ENCODE measurements at regions not wholly inside any gene's neighbourhood (a gene's known extent, or its start where the extent isn't known, plus 50 kb on each side); places are given as distances from the start of the nearest gene placed in this dataset.

DNA sequence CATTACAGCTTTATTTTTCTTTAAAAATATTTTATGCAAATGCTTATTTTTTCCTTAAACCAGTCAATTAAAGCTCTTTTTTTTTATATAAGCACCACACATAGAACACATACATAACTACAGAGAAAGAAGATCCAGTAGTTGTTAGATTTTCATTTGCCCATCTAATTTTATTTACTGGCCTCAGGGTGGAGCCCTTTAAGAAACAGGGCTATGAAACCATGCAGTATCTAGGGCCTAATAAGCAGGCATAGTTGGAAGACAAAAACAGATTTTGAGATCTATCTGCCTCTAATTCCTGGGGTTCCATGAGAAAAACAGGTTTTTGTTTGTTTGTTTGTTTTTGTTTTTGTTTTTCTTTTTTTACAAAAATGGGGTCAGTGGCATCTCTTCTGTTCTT is 120.6 kb downstream of the BCHE start:
- H3K27me3 ChIP-seq, result no peaks in the 10 kb centered on the region
- DNase-seq, result no peak
- H3K9me3 ChIP-seq, result peaks cover 0 to 36% (median 18%) of the 10 kb centered on the region in 4 donors
- TF ChIP-seq, protein P1, sequence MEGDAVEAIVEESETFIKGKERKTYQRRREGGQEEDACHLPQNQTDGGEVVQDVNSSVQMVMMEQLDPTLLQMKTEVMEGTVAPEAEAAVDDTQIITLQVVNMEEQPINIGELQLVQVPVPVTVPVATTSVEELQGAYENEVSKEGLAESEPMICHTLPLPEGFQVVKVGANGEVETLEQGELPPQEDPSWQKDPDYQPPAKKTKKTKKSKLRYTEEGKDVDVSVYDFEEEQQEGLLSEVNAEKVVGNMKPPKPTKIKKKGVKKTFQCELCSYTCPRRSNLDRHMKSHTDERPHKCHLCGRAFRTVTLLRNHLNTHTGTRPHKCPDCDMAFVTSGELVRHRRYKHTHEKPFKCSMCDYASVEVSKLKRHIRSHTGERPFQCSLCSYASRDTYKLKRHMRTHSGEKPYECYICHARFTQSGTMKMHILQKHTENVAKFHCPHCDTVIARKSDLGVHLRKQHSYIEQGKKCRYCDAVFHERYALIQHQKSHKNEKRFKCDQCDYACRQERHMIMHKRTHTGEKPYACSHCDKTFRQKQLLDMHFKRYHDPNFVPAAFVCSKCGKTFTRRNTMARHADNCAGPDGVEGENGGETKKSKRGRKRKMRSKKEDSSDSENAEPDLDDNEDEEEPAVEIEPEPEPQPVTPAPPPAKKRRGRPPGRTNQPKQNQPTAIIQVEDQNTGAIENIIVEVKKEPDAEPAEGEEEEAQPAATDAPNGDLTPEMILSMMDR (IDR thresholded peaks at IDR 0.05), result no peak
- no peak for TF ChIP-seq EP300 (IDR thresholded peaks at IDR 0.05)
- no peak for TF ChIP-seq POLR2A (IDR thresholded peaks at IDR 0.05)
- TF ChIP-seq POLR2AphosphoS5 (IDR thresholded peaks at IDR 0.05), result no peak
- H3K36me3 ChIP-seq, result no peaks in the 10 kb centered on the region
- intact Hi-C loops (cut with DNase I; ENCODE audit: low total_unique reads), result no loop called here
- H3K4me3 ChIP-seq, result no peak overlapping the region
- no peaks in the 10 kb centered on the region for H3K4me1 ChIP-seq
- no peak overlapping the region for H3K27ac ChIP-seq

DNA sequence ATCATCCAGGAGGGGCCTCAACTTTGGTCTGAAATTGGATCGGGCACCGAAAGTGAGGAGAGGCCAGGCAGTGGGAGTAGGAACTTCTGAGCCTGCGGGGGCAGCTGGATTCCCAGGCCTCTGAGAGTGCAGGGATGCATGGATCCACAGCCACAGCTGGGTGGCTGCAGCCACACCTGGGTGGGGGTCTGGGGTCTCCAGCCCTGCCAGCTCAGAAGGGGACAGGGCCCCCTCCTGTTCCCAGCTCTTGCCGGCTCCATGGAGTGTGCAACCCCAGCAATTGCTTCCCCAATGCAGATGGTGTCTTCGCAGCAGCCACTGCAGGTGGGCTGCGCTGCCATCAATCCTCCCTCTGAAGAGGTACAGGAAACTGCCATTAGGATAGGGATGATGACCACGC is 123.7 kb downstream of the BCHE start:
- Histone ChIP-seq H3K4me1 (no peaks in the 10 kb centered on the region), H3K9me3 (peaks cover 0 to 16% (median 6%) of the 10 kb centered on the region in 4 donors), H3K4me3 (no peak overlapping the region), H3K36me3 (no peaks in the 10 kb centered on the region), H3K27me3 (no peaks in the 10 kb centered on the region), H3K27ac (no peak overlapping the region)
- TF ChIP-seq POLR2A (IDR thresholded peaks at IDR 0.05) (no peak), POLR2AphosphoS5 (IDR thresholded peaks at IDR 0.05) (no peak), EP300 (IDR thresholded peaks at IDR 0.05) (no peak)
- TF ChIP-seq, protein P1 (IDR thresholded peaks at IDR 0.05), result no peak
- WGBS, 5 donors, result 88 to 96% (median 94%) methylated on average over 4 to 7 of the region's 7 CpGs
- DNase-seq, result no peak
- intact Hi-C loops (cut with DNase I; ENCODE audit: low total_unique reads), result no loop called here

DNA sequence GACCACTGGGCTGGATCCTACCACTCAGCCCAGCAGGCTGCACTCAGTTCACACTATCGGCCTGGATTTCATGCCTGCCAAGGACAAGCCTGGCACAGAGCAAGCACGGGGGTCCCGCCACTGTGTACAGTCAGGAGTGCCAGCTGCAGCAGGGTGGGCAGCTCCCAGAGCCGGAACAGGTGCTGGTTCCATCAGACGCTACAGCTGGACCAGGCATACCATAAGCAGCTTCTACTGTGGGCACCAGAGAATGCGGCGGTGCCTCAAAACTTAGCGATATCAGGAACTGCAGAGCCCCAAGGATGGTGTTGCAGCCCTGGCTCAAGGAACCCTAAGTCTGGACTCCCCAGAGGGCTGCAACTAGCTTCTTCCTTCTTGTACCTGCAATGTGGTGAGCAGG is 124.8 kb downstream of the BCHE start:
- H3K36me3 ChIP-seq, result no peaks in the 10 kb centered on the region
- WGBS, 5 donors, result 85 to 95% (median 89%) methylated on average over 7 to 8 of the region's 8 CpGs
- H3K27ac ChIP-seq, result no peak overlapping the region
- TF ChIP-seq POLR2AphosphoS5 (IDR thresholded peaks at IDR 0.05), result no peak
- H3K9me3 ChIP-seq, result peaks cover 0 to 16% (median 3%) of the 10 kb centered on the region in 4 donors
- no peaks in the 10 kb centered on the region for H3K4me1 ChIP-seq
- H3K4me3 ChIP-seq, result no peak overlapping the region
- H3K27me3 ChIP-seq, result no peaks in the 10 kb centered on the region
- no peak for DNase-seq
- intact Hi-C loops (cut with DNase I; ENCODE audit: low total_unique reads), result no loop called here

DNA sequence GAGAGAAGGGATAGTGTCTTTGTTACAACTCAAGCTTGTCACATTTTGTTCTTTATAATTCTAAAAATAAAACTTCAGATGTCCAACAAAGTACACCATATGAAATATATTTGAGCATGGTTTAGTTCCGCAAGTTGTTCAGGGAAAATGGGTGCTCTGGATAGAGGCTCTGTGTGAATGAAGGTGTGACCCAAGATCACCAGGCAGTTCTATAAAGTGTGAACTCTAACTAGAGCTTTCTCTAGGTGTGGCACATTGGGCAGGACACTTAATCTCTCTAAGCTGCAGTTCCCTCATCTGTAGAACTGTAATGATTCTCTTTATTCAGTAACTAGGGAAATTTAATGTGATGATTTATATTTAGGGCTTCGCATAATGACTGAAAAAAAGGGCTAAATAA is 139.3 kb downstream of the BCHE start:
- H3K27ac ChIP-seq, result no peak overlapping the region
- peaks cover 0 to 8% (median under 1%) of the 10 kb centered on the region in 4 donors for H3K9me3 ChIP-seq
- TF ChIP-seq EP300 (IDR thresholded peaks at IDR 0.05) (no peak), POLR2A (IDR thresholded peaks at IDR 0.05) (no peak), POLR2AphosphoS5 (IDR thresholded peaks at IDR 0.05) (no peak)
- TF ChIP-seq, protein P1 (IDR thresholded peaks at IDR 0.05), result no peak
- no peaks in the 10 kb centered on the region for H3K27me3 ChIP-seq
- no peak overlapping the region for H3K4me3 ChIP-seq
- H3K4me1 ChIP-seq, result no peaks in the 10 kb centered on the region
- WGBS, 5 donors, result 84 to 93% (median 91%) methylated on average over 2 of the region's 2 CpGs
- H3K36me3 ChIP-seq, result no peaks in the 10 kb centered on the region
- intact Hi-C loops (cut with DNase I; ENCODE audit: low total_unique reads), result no loop called here
- no peak for DNase-seq

DNA sequence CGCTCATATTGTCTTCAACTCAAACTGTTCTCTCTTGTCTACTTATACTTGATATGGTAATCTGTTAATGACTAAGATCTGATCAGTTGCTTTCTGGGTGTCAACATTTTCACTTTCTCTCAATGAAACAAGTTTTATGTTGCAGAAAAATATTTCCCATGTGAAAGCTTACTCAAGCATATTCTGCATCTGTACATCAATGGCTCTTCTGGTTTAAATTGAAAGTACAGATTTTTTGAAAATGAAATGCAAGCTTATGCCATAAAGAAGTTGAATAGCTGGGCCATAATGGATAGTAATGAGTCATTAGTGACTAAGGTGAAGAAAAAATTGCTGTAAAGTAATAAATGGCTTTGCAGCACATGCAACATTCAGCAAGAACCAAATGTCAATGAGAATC is 140.7 kb downstream of the BCHE start:
- TF ChIP-seq EP300 (IDR thresholded peaks at IDR 0.05) (no peak), POLR2A (IDR thresholded peaks at IDR 0.05) (no peak), POLR2AphosphoS5 (IDR thresholded peaks at IDR 0.05) (no peak)
- TF ChIP-seq, protein P1 (IDR thresholded peaks at IDR 0.05), result no peak
- Histone ChIP-seq H3K27me3 (no peaks in the 10 kb centered on the region), H3K9me3 (peaks cover 0 to 22% (median 6%) of the 10 kb centered on the region in 4 donors), H3K36me3 (no peaks in the 10 kb centered on the region), H3K27ac (no peak overlapping the region), H3K4me3 (no peak overlapping the region), H3K4me1 (no peaks in the 10 kb centered on the region)
- intact Hi-C loops (cut with DNase I; ENCODE audit: low total_unique reads), result no loop called here
- DNase-seq, result no peak
- 84 to 100% (median 95%) methylated on average over 1 of the region's 1 CpG for WGBS, 5 donors

Measured in stomach (tissue), 8 donors.